ENCODE measurements at regions not wholly inside any gene's neighbourhood (a gene's known extent, or its start where the extent isn't known, plus 50 kb on each side); places are given as distances from the start of the nearest gene placed in this dataset.

DNA sequence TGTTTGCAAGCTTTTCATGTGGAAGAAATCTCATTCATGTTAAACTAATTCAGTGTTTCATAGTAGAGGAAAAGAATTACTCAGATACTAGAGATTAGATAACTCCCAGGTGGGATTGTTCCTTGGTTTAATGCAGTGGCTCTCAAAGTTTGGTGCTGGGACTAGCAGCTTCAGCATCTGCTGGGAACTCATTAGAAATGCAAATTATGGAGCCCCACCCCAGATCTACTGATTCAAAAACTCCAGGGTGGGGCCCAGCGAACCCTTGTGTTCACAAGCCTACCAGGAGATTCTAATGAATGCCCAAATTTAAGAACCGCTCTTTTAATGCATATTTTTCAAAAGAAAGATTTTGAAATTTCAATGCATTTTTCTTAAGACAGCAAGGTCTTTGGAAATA, 253.4 kb upstream of the CNTNAP4 start:
- TF ChIP-seq, protein P1, sequence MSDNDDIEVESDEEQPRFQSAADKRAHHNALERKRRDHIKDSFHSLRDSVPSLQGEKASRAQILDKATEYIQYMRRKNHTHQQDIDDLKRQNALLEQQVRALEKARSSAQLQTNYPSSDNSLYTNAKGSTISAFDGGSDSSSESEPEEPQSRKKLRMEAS (IDR thresholded peaks at IDR 0.05; ENCODE audit: low read depth, low read length) = no peak
- TF ChIP-seq, protein P2, sequence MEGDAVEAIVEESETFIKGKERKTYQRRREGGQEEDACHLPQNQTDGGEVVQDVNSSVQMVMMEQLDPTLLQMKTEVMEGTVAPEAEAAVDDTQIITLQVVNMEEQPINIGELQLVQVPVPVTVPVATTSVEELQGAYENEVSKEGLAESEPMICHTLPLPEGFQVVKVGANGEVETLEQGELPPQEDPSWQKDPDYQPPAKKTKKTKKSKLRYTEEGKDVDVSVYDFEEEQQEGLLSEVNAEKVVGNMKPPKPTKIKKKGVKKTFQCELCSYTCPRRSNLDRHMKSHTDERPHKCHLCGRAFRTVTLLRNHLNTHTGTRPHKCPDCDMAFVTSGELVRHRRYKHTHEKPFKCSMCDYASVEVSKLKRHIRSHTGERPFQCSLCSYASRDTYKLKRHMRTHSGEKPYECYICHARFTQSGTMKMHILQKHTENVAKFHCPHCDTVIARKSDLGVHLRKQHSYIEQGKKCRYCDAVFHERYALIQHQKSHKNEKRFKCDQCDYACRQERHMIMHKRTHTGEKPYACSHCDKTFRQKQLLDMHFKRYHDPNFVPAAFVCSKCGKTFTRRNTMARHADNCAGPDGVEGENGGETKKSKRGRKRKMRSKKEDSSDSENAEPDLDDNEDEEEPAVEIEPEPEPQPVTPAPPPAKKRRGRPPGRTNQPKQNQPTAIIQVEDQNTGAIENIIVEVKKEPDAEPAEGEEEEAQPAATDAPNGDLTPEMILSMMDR (IDR thresholded peaks at IDR 0.05; ENCODE audit: low read depth, low read length) = no peak
- no peak for TF ChIP-seq MYC (IDR thresholded peaks at IDR 0.05; ENCODE audit: low read depth, low read length)
- no peak for TF ChIP-seq POLR2A (IDR thresholded peaks at IDR 0.05; ENCODE audit: extremely low read depth, insufficient read length)
- no peak for DNase-seq (ENCODE audit: low read depth)
- H3K4me3 ChIP-seq (ENCODE audit: low read depth, low read length) = no peak overlapping the region

DNA sequence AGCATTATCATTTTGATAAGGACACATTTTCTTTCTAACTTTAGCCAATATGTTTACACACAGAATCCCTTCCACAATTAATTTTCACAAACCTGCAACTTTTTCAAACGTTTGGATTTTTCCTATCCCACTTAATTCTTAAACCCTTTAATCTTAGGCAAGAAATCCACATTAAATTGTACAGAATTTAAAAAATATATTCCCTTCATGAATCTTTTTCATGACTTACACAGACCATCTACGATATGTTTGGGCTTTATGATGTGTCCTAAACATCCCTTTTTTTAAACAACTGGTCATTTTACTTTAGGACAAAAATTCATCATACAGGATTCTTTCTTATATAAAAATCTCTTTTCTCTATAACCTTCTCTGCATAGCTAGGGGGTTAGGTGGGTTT, 241.5 kb upstream of the CNTNAP4 start:
- TF ChIP-seq, protein P1 (IDR thresholded peaks at IDR 0.05; ENCODE audit: low read depth, low read length) = no peak
- TF ChIP-seq POLR2A (IDR thresholded peaks at IDR 0.05; ENCODE audit: extremely low read depth, insufficient read length) (no peak), MYC (IDR thresholded peaks at IDR 0.05; ENCODE audit: low read depth, low read length) (no peak)
- TF ChIP-seq, protein P2 (IDR thresholded peaks at IDR 0.05; ENCODE audit: low read depth, low read length) = no peak
- peak; percentile 12 for DNase-seq (ENCODE audit: low read depth)
- H3K4me3 ChIP-seq (ENCODE audit: low read depth, low read length) = no peak overlapping the region

DNA sequence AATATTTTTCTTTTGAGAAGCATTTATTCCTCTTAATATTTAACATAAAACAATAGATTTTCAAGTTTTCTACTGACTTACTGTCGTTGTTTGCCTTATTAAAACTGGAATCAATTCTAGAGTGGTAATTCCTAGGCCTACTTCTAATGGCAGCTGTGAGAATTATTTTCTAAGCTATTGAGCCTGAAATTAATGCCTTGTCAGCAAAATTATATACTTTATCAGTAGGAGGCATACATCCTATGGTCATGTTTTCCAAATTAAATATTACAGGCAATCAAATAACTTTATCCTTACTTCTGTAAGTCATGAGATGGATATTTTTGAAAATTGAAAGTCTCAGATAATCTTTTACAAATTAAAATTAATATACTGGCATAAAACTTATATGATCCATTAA, 239.1 kb upstream of the CNTNAP4 start:
- H3K4me3 ChIP-seq (ENCODE audit: low read depth, low read length) = no peak overlapping the region
- DNase-seq (ENCODE audit: low read depth) = no peak
- TF ChIP-seq MYC (IDR thresholded peaks at IDR 0.05; ENCODE audit: low read depth, low read length) (no peak), POLR2A (IDR thresholded peaks at IDR 0.05; ENCODE audit: extremely low read depth, insufficient read length) (no peak)
- TF ChIP-seq, protein P1 (IDR thresholded peaks at IDR 0.05; ENCODE audit: low read depth, low read length) = no peak
- TF ChIP-seq, protein P2 (IDR thresholded peaks at IDR 0.05; ENCODE audit: low read depth, low read length) = no peak

DNA sequence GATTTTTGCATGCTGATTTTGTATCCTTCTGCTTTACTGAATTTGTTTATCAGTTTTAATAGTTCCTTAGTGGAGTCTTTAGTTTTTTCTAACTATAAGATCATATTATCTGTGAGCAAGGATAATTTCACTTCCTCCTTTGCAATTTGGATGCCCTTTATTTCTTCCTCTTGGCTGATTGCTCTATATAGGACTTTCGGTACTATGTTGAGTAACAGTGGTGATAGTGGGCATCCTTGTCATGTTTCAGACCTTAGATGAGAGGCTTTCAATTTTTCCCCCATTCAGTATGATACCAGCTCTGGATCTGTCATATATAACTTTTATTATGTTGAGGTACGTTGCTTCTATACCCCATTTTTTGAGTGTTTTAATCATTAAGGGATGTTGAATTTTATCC, 224.5 kb upstream of the CNTNAP4 start:
- DNase-seq (ENCODE audit: low read depth) = no peak
- H3K4me3 ChIP-seq (ENCODE audit: low read depth, low read length) = no peak overlapping the region
- TF ChIP-seq MYC (IDR thresholded peaks at IDR 0.05; ENCODE audit: low read depth, low read length) = no peak
- TF ChIP-seq, protein P2 (IDR thresholded peaks at IDR 0.05; ENCODE audit: low read depth, low read length) = no peak
- TF ChIP-seq, protein P1 (IDR thresholded peaks at IDR 0.05; ENCODE audit: low read depth, low read length) = no peak
- no peak for TF ChIP-seq POLR2A (IDR thresholded peaks at IDR 0.05; ENCODE audit: extremely low read depth, insufficient read length)

DNA sequence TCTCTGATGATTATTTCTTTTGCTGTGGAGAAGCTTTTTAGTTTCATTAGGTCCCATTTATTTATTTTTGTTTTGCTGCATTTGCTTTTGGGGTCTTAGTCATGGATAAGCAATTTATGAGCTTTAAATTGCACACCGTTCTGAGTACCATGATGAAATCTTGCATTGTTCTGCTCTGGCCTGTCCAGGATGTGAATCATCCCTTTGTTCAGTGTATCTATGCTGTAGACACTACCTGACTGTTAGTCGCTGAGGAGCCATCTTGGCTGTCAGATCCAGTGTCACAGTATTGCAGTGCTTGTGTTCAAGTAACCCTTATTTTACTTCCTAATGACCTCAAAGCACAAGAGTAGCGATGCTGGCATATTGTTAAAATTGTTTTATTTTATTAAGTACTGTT, 218.0 kb upstream of the CNTNAP4 start:
- DNase-seq (ENCODE audit: low read depth) = no peak
- H3K4me3 ChIP-seq (ENCODE audit: low read depth, low read length) = no peak overlapping the region
- no peak for TF ChIP-seq POLR2A (IDR thresholded peaks at IDR 0.05; ENCODE audit: extremely low read depth, insufficient read length)
- TF ChIP-seq MYC (IDR thresholded peaks at IDR 0.05; ENCODE audit: low read depth, low read length) = no peak
- TF ChIP-seq, protein P2 (IDR thresholded peaks at IDR 0.05; ENCODE audit: low read depth, low read length) = no peak
- TF ChIP-seq, protein P1 (IDR thresholded peaks at IDR 0.05; ENCODE audit: low read depth, low read length) = no peak

DNA sequence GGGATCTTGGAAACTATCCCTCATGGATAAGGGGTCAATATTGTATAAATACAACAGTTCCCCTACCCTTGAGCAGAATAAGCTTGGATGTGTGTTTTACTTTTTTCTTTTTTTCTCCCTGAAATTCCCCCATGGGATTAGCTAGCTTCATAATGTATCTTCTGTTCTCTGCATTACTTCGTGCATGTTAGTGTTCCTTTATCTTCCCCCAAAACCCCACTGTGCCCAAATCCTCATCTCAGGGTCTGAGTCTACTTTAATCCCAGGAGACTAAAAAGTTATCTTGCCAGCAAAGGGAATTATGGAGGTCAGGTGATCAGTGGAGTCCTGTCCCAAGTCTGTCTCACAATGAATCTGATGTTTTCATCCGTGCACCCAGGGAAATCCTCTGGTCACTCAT, 217.5 kb upstream of the CNTNAP4 start:
- TF ChIP-seq, protein P2 (IDR thresholded peaks at IDR 0.05; ENCODE audit: low read depth, low read length) = no peak
- TF ChIP-seq, protein P1 (IDR thresholded peaks at IDR 0.05; ENCODE audit: low read depth, low read length) = no peak
- DNase-seq (ENCODE audit: low read depth) = no peak
- H3K4me3 ChIP-seq (ENCODE audit: low read depth, low read length) = no peak overlapping the region

All from NB4 (cell line).